IMR-90 (cell line): ENCODE measurements at regions not wholly inside any gene's neighbourhood (a gene's known extent, or its start where the extent isn't known, plus 50 kb on each side); places are given as distances from the start of the nearest gene placed in this dataset.

ENCODE experiments used
- ATAC-seq: fragments of 200-7000 bp; cut with Tn5 transposase; 2 replicates; pipeline ENCODE4 v1.9.1; 2020; ENCODE audit warnings: low read depth, mild to moderate bottlenecking, moderate library complexity
- BruUV-seq: library from RNA; stranded (reverse); fragments of 400-500 nt; replicated peaks from 2 replicates; lab custom pipeline; 2021; lab: Mats Ljungman, UMichigan
- CTCF ChIA-PET: fragments of 300-600 bp; formaldehyde crosslinking; extraction: SDS; loops from one replicate; lab custom pipeline; 2021; ENCODE audit warnings: antibody characterized with exemption; lab: Yijun Ruan, JAX
- POLR2A ChIA-PET: fragments of 300-600 bp; sonication (Branson Sonifier 250); formaldehyde crosslinking; loops from one replicate; lab custom pipeline; 2022; ENCODE audit warnings: antibody characterized with exemption; ENCODE audit not compliant: unreplicated experiment; lab: Charles Lee
- DNase-seq: peaks from one replicate; pipeline ENCODE4 v3.0.0; 2013
- H2AFZ ChIP-seq: replicated peaks from 2 replicates; pipeline ENCODE3; 2013; ENCODE audit warnings: low read length, mild to moderate bottlenecking; ENCODE audit not compliant: poor library complexity
- H2AK5ac ChIP-seq: 2 replicates; pipeline ENCODE4 v1.6.1; 2013; ENCODE audit warnings: low read depth, low read length, inconsistent platforms
- H2AK9ac ChIP-seq: replicated peaks from 2 replicates; pipeline ENCODE3; 2013; ENCODE audit warnings: mild to moderate bottlenecking, low read depth, low read length, moderate library complexity; ENCODE audit not compliant: poor library complexity
- H2BK120ac ChIP-seq: 2 replicates; pipeline ENCODE4 v1.6.1; 2013; ENCODE audit warnings: low read depth, low read length, inconsistent platforms
- H2BK15ac ChIP-seq: 3 replicates; pipeline ENCODE4 v1.6.1; 2013; ENCODE audit warnings: low read depth, low read length, inconsistent platforms
- H2BK20ac ChIP-seq: 2 replicates; pipeline ENCODE4 v1.6.1; 2013; ENCODE audit warnings: low read depth, mild to moderate bottlenecking, inconsistent platforms, low read length, moderate library complexity
- H2BK5ac ChIP-seq: 2 replicates; pipeline ENCODE4 v1.6.1; 2013; ENCODE audit warnings: mild to moderate bottlenecking, low read depth, low read length, inconsistent platforms; ENCODE audit not compliant: poor library complexity, severe bottlenecking
- H3K14ac ChIP-seq: replicated peaks from 2 replicates; pipeline ENCODE4 v1.6.1; 2013; ENCODE audit warnings: low read depth, low read length, inconsistent platforms
- H3K18ac ChIP-seq: 2 replicates; pipeline ENCODE4 v1.6.1; 2013; ENCODE audit warnings: low read depth, low read length, control low read depth
- H3K23ac ChIP-seq: 2 replicates; pipeline ENCODE4 v1.6.1; 2013; ENCODE audit warnings: low read depth, low read length, inconsistent platforms
- H3K27ac ChIP-seq: 2 replicates; pipeline ENCODE4 v1.5.1; 2013; ENCODE audit warnings: mild to moderate bottlenecking, control low read depth, low read length; ENCODE audit not compliant: insufficient read depth
- H3K27me3 ChIP-seq: 2 replicates; pipeline ENCODE4 v1.6.1; 2013; ENCODE audit warnings: low read length; ENCODE audit not compliant: control insufficient read depth, insufficient read depth
- H3K36me3 ChIP-seq: 2 replicates; pipeline ENCODE4 v1.6.1; 2013; ENCODE audit warnings: low read length, mixed read lengths; ENCODE audit not compliant: control insufficient read depth, insufficient read depth
- H3K4ac ChIP-seq: 2 replicates; pipeline ENCODE4 v1.6.1; 2013; ENCODE audit warnings: low read depth, low read length, inconsistent platforms
- H3K4me1 ChIP-seq: 2 replicates; pipeline ENCODE4 v1.6.1; 2013; ENCODE audit warnings: low read length, mixed read lengths; ENCODE audit not compliant: control insufficient read depth, insufficient read depth
- H3K4me2 ChIP-seq: 2 replicates; pipeline ENCODE4 v1.6.1; 2013; ENCODE audit warnings: low read depth, mild to moderate bottlenecking, control low read depth, low read length, moderate library complexity
- H3K4me3 ChIP-seq: 2 replicates; pipeline ENCODE4 v1.5.1; 2013; ENCODE audit warnings: low read depth, mild to moderate bottlenecking, control low read depth, low read length, moderate library complexity; ENCODE audit not compliant: insufficient read depth
- H3K56ac ChIP-seq: 2 replicates; pipeline ENCODE4 v1.6.1; 2013; ENCODE audit warnings: low read length, inconsistent platforms; ENCODE audit not compliant: insufficient read depth; ENCODE audit errors: extremely low read depth
- H3K79me1 ChIP-seq, 2 experiments: 2 replicates each; pipeline ENCODE4 v1.6.1; 2013; ENCODE audit warnings: low read length in 2 of 2, inconsistent platforms in 1 of 2, low read depth in 1 of 2
- H3K9ac ChIP-seq: 2 replicates; pipeline ENCODE4 v1.6.1; 2013; ENCODE audit warnings: low read depth, low read length, control low read depth
- H3K9me1 ChIP-seq: 2 replicates; pipeline ENCODE4 v1.6.1; 2013; ENCODE audit warnings: low read length, inconsistent platforms; ENCODE audit not compliant: insufficient read depth
- H3K9me3 ChIP-seq: 2 replicates; pipeline ENCODE4 v1.6.1; 2013; ENCODE audit warnings: low read length; ENCODE audit not compliant: control insufficient read depth, insufficient read depth
- H4K20me1 ChIP-seq: 2 replicates; pipeline ENCODE4 v1.6.1; 2013; ENCODE audit warnings: low read length, inconsistent platforms; ENCODE audit not compliant: insufficient read depth
- H4K5ac ChIP-seq: 2 replicates; pipeline ENCODE4 v1.6.1; 2013; ENCODE audit warnings: mild to moderate bottlenecking, low read depth, low read length, control low read depth
- H4K8ac ChIP-seq, 2 experiments: 2 replicates each; pipeline ENCODE4 v1.6.1; 2013; ENCODE audit warnings: low read depth in 2 of 2, low read length in 2 of 2, control low read depth in 1 of 2, inconsistent platforms in 1 of 2
- H4K91ac ChIP-seq: 2 replicates; pipeline ENCODE4 v1.6.1; 2013; ENCODE audit warnings: low read depth, low read length, inconsistent platforms; ENCODE audit not compliant: insufficient read depth
- BHLHE40 ChIP-seq: fragments of 150-350 bp; IDR thresholded peaks from 2 replicates; pipeline ENCODE4 v1.6.1; 2016; ENCODE audit warnings: mild to moderate bottlenecking, low read depth, low read length
- CEBPB ChIP-seq: IDR thresholded peaks from 2 replicates; pipeline ENCODE4 v1.6.1; 2012; ENCODE audit warnings: low read depth, low read length, improper control_type of control experiment
- CHD1 ChIP-seq: IDR thresholded peaks from 2 replicates; pipeline ENCODE4 v1.6.1; 2012; ENCODE audit warnings: low read depth, low read length, improper control_type of control experiment
- CTCF ChIP-seq: conservative IDR thresholded peaks from 2 replicates; pipeline ENCODE4 v1.5.1; 2012; ENCODE audit warnings: mild to moderate bottlenecking, low read depth, low read length, improper control_type of control experiment
- ELK1 ChIP-seq: fragments of 150-350 bp; IDR thresholded peaks from 2 replicates; pipeline ENCODE4 v1.6.1; 2016; ENCODE audit warnings: low read depth, mild to moderate bottlenecking, low read length, moderate library complexity, borderline replicate concordance
- FOS ChIP-seq: fragments of 150-350 bp; IDR thresholded peaks from 2 replicates; pipeline ENCODE4 v1.6.1; 2016; ENCODE audit warnings: low read depth, low read length
- MAFK ChIP-seq: IDR thresholded peaks from 2 replicates; pipeline ENCODE4 v1.6.1; 2012; ENCODE audit warnings: low read depth, low read length, improper control_type of control experiment
- MAZ ChIP-seq: IDR thresholded peaks from 2 replicates; pipeline ENCODE4 v1.6.1; 2012; ENCODE audit warnings: low read depth, mild to moderate bottlenecking, low read length, improper control_type of control experiment, moderate library complexity, borderline replicate concordance
- NFE2L2 ChIP-seq: fragments of 150-350 bp; IDR thresholded peaks from 2 replicates; pipeline ENCODE4 v1.6.1; 2016; ENCODE audit warnings: low read depth, mild to moderate bottlenecking, low read length
- POLR2A ChIP-seq: IDR thresholded peaks from 2 replicates; pipeline ENCODE4 v1.6.1; 2012; ENCODE audit warnings: mild to moderate bottlenecking, low read depth, low read length
- RFX5 ChIP-seq: IDR thresholded peaks from 2 replicates; pipeline ENCODE4 v1.8.0; 2012; ENCODE audit warnings: low read depth, mild to moderate bottlenecking, low read length, moderate library complexity
- SMC3 ChIP-seq: fragments of 150-350 bp; IDR thresholded peaks from 2 replicates; pipeline ENCODE4 v1.6.1; 2016; ENCODE audit warnings: low read depth, mild to moderate bottlenecking, antibody characterized with exemption, low read length, moderate library complexity
- WGBS, 2 experiments: methylation state at CpG; one replicate each; pipeline versions ENCODE4 v1.1.5 to v1.1.7; 2013; ENCODE audit warnings: missing lambda C conversion rate in 2 of 2; ENCODE audit not compliant: insufficient read length in 1 of 2; ENCODE audit errors: extremely low coverage in 2 of 2; 5-methylcytosine and 5-hydroxymethylcytosine counted together
- dilution Hi-C: fragments of 300-500 bp; cut with HindIII; formaldehyde crosslinking; loops from one replicate; pipeline ENCODE4 v1.14.3; 2018; ENCODE audit warnings: low sequenced_read_pairs; ENCODE audit not compliant: unreplicated experiment
- in situ Hi-C: fragments of 300-500 bp; cut with MboI; formaldehyde crosslinking; loops from 3 replicates; pipeline ENCODE4 v1.14.3; 2019; ENCODE audit warnings: low sequenced_read_pairs, inconsistent platforms, mixed read lengths
- intact Hi-C: fragments of 100-400 bp; cut with micrococcal nuclease; formaldehyde crosslinking; loops from 2 replicates; pipeline ENCODE4 v1.10.0; 2022
- TF ChIP-seq, protein P1 (sequence below): fragments of 150-350 bp; IDR thresholded peaks from 2 replicates; pipeline ENCODE4 v1.6.1; 2017; ENCODE audit warnings: mild to moderate bottlenecking, antibody characterized with exemption, low read length, low read depth

- H3K4me1 ChIP-seq: no peaks in the 10 kb centered on the region
- H2BK20ac ChIP-seq: no peak overlapping the region
- ChIA-PET CTCF (no interaction called here), POLR2A (no interaction called here)
- intact Hi-C loops: no loop called here
- WGBS, 2 experiments: 86% methylated on average over 4 of the region's 13 CpGs; no CpG with 5 or more reads in 1 of the 2 experiments
- in situ Hi-C loops: no loop called here
- no peak overlapping the region for H3K4me2 ChIP-seq
- no peak overlapping the region for H2BK120ac ChIP-seq
- peaks cover 15% of the 10 kb centered on the region for H3K27me3 ChIP-seq
- no peak overlapping the region for H3K56ac ChIP-seq
- H4K5ac ChIP-seq: no peak overlapping the region
- DNase-seq: no peak
- H3K23ac ChIP-seq: no peak overlapping the region
- no peak overlapping the region for H2AFZ ChIP-seq
- no peak overlapping the region for H2BK5ac ChIP-seq
- no peak overlapping the region for H3K14ac ChIP-seq
- H3K36me3 ChIP-seq: no peaks in the 10 kb centered on the region
- no peak overlapping the region for H3K9ac ChIP-seq
- no peak overlapping the region for H3K4ac ChIP-seq
- BruUV-seq: no TSS peak
- dilution Hi-C loops: no loop called here
- H3K9me1 ChIP-seq: no peaks in the 10 kb centered on the region
- H3K4me3 ChIP-seq: no peak overlapping the region
- H3K18ac ChIP-seq: no peak overlapping the region
- H3K27ac ChIP-seq: no peak overlapping the region
- H3K79me1 ChIP-seq: no peaks in the 10 kb centered on the region
- no peak overlapping the region for H4K8ac ChIP-seq
- H4K91ac ChIP-seq: no peak overlapping the region
- no peaks in the 10 kb centered on the region for H4K20me1 ChIP-seq
- H2BK15ac ChIP-seq: no peak overlapping the region
- no peaks in the 10 kb centered on the region for H3K9me3 ChIP-seq
- no peak overlapping the region for H2AK9ac ChIP-seq
- H2AK5ac ChIP-seq: no peak overlapping the region
- TF ChIP-seq POLR2A: no peak
- TF ChIP-seq CTCF: no peak
- TF ChIP-seq, protein P1, sequence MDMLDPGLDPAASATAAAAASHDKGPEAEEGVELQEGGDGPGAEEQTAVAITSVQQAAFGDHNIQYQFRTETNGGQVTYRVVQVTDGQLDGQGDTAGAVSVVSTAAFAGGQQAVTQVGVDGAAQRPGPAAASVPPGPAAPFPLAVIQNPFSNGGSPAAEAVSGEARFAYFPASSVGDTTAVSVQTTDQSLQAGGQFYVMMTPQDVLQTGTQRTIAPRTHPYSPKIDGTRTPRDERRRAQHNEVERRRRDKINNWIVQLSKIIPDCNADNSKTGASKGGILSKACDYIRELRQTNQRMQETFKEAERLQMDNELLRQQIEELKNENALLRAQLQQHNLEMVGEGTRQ: no peak
- no peak for TF ChIP-seq MAZ
- TF ChIP-seq RFX5: no peak
- TF ChIP-seq BHLHE40: no peak
- no peak for TF ChIP-seq CHD1
- TF ChIP-seq SMC3: no peak
- no peak for TF ChIP-seq MAFK
- no peak for TF ChIP-seq NFE2L2
- no peak for TF ChIP-seq FOS
- no peak for TF ChIP-seq ELK1
- TF ChIP-seq CEBPB: no peak
- ATAC-seq: no peak
Measured at GRCh38 chr10:44260286-44260928, 124.5 kb downstream of the CXCL12 start.
